ENCODE measurements at regions not wholly inside any gene's neighbourhood (a gene's known extent, or its start where the extent isn't known, plus 50 kb on each side); places are given as distances from the start of the nearest gene placed in this dataset.
"Not testable (repeated sequence)": the region's sequence is repeated elsewhere in the genome, so short reads cannot be mapped to it uniquely, and the experiment has no call there.

DNA sequence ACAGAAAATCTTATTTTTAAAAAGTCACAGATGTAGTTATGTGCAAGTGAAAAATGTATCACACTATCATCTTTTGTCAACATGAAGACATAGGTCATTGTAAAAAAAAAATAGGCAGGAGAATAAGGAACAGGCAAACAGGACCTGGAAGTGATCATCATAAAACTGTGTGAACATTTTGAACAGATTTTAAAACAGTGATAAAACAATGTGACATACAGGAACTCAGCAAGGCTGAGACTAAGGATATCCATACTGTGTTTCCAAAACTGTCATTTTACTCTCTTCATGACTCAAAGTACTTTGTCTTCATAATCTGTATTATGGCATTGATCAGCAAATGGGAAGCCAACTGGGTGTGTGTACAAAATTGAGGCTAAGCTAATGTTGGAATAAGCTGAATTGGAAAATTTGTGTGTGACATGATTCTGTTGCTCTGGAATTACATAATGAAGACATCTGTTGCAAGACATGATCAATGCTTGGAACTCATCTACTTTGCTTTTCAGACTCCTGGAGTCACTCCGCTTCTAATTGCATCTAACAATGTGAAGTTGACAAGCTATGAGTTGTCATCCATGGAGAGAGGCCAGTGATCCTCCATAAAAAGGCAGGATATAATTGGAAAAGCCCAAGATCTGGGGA lies 978.7 kb upstream of the NUDT12 start:
- DNase-seq = no peak

- no peak for DNase-seq
Observed at GRCh38 chr5:104540448-104540847, 977.9 kb upstream of the NUDT12 start.

- DNase-seq = no peak
Observed at GRCh38 chr5:104539618-104540350, 977.2 kb upstream of the NUDT12 start.

- DNase-seq = no peak
Observed at GRCh38 chr5:104538734-104539133, 976.1 kb upstream of the NUDT12 start.

DNA sequence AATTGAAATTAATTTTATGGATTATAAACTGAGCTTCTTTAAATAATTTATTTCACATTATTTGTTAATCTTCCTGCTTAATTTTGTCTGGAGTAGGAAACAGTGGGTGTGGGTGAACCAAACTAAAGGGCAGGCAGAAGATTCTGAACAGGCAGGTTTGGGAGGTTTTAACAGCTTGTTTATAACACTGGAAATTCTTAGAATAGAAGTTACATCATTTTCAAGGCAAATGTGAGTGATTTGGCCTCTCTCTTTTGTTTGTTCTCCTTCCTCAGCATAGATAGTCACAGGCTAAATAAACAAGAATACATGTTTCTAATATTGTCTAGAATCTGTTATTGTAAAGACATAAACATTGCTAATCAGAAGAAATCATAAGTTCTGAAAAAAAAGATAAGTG lies 970.9 kb upstream of the NUDT12 start:
- DNase-seq = no peak

DNA sequence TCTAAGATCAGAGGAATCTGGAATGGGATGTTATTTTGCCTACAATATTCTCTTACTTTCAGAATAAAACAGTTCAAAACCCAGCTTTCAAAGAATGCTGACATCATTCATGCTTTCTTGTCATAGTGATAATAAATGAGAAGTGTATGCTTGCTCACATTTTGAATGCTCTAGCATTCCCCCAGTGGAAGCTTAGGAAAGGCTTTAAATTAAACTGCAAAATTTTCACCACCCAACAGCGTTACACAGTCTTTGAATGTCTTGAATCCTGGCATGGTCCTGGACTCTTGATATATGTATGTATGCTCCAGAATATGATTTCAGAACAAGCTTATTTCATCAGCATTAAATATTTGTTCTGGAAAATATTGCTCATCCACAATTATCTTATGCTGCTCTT lies 964.3 kb upstream of the NUDT12 start:
- DNase-seq = no peak

DNA sequence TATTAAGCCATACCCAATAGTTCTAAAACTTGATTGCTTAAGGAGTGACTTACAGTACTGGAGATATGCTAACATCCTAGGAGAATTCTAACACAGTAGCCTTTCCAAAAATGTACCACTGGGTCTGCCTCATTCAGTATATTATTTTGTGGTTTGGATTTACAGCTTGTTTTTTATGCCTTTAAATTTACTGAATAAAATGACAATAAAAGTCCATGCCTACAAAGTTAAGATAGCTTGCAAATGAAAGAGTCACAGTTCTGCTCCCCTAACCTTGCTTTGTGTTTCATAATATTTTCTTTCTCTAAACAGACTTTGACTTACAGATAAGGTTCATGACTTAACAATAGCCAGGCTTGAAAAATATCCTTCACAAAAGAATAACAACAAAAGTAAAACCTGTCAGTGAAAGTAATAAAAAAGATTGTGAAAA lies 951.1 kb upstream of the NUDT12 start:
- DNase-seq = no peak

DNA sequence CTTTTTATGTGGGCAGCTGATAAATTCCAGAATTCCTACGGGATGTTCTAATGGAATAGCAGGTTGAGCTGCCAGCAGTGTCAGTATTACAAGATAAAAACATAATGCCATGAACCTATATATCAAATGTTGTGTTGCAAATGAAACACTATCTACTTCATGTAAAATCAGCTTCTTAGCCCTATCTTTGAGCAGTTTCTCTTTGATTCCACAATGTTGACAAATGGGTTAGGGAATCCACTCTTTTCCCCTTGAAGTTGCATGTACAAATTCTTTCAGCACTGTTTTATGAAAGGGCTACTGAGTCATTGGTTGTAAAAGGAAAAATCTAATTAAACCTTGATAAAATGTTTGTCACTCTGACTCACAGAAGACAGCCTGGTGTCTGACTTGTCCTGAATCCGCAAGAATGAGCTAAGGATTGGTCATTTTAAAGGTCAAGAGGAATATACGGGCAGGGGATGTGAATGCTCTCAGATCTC lies 950.6 kb upstream of the NUDT12 start:
- DNase-seq = no peak

DNA sequence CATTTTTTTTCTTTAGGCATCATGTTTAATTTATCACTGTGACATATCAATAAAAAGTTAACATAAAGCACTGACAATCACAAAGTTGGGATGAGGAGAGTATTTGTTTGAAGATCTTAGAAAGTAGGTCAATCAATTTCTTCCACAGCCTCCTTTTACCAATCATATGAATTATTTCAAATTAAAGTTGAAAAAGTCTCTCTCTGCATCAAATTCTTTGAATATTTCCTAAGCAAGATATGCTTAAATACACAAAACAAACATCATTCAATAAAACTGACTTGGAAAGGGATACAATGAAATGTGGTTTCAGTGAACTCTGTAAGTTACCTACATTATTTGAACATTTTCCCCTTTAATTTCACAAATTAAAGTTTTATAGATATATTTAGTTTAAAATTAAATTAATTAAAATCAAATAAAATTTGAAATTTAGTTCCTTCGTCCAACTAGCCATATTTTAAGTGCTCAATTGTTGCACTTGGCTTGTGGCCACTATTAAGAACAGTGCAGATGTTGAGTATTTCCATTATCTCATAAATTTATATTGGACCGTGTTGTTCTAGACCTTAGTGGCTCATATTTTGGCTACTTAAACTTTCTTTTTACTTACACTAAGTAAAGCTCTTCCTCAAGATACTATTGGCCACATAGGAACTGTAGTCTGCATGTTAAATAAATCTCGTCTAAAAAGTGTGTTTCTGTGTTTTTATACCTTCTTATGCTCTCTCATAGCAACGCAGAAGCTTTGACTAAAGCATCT lies 949.7 kb upstream of the NUDT12 start:
- DNase-seq = no peak

- DNase-seq = no peak
Observed at GRCh38 chr5:104498281-104498680, 935.7 kb upstream of the NUDT12 start.

DNA sequence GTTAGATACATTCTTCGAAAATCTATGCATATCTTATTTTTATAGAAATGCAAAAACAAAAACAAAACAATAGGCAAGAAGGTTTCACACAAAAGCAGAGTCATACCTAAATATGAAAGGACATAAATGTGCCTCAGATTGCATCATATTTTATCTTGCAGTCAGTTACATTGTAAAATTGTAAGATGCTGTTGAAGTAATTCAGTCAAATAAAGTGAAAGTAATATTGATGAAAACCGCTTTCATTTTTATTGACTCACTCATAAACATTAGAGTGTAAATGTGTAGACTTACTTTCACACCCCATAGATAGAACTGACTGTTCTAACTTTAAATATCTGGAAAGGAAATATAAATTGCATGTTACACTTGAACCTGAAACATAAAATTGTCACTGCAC lies 931.5 kb upstream of the NUDT12 start:
- DNase-seq = no peak

- no peak for DNase-seq
Observed at GRCh38 chr5:104472811-104473210, 910.2 kb upstream of the NUDT12 start.

DNA sequence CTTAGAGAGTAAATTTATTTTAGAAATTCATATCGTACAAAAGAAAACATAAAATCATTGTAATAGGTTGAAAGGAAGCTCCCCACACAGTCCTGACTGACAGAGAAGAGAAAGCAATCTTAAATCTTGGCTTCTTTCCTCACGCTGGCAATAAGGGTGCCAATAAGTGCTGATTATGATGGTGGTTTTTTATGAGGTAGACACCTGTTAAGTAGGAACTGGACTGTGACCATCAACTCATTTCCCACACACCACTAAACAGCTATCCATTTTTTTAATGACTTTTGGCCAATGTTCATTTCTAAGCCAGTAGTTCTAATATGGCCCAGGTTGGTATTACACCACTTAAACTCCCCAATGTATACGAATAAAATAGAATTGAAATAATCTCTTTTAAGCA lies 893.5 kb upstream of the NUDT12 start:
- DNase-seq = no peak

- no peak for DNase-seq
Observed at GRCh38 chr5:104452550-104452949, 890.0 kb upstream of the NUDT12 start.

- not testable (repeated sequence) for DNase-seq
Observed at GRCh38 chr5:104451911-104452310, 889.3 kb upstream of the NUDT12 start.

DNA sequence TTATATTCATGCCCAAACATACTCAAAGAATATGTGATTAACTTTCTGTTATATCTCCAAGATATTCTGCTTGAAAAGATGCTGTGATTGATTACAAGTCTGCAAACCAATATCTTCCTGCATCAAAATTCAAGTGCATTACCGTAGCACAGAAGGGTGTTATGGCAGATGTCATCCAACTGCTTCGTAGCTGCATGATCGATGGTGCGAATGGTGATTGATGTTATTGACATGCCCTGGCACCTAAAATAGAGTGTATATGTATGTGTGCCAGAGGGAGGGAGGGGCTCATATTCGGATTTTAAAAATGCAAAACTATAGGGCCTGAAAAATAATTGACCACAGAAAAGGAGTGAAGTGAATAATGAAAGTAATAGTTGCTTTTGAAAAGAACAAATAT lies 882.1 kb upstream of the NUDT12 start:
- no peak for DNase-seq

DNA sequence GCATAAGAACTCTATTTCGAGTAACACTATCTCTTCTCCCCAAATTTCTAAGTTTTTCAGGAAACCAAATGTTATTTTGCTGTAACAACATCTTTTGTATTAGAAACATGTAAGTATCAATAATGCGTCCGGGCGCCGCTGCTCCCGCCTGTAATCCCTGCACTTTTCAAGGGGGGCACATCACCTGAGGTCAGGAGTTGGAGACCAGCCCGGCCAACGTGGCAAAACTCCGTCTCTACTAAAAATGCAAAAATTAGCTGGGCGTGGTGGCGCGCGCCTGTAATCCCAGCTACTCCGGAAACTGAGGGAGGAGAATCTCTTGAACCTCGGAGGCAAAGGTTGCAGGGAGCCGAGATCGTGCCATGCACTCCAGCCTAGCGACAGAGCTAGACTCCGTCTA lies 881.1 kb upstream of the NUDT12 start:
- DNase-seq = no peak

GRCh38 chr5:104431981-104432380 lies 869.4 kb upstream of the NUDT12 start:
- no peak for DNase-seq

DNA sequence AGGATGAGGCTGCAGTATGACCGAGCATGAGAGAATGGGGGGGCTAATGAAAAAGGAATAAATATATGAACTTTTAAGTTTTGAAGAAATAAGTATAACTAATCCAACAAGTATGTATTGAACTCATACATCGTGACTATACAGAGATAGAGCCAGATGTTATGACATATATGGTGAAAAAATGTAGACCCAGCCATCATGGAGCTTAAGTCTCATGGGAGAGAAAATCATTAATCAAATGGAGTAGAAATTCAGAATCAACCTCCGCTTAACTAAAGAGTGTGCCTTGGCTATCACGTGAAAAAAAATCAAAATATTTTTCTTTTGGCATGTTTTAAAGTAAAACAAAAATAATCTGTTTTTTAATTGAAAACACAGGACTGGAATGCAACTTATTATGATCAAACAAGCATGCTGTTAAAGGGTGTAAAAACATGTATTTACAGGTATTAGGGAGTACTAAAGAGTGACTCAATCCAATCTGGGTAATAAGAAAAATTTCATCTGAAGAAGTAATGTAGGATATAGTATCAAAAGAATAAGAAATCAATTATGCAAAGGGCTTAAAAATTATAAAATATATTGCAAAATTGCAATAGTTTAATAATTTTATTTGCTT lies 868.5 kb upstream of the NUDT12 start:
- no peak for DNase-seq

DNA sequence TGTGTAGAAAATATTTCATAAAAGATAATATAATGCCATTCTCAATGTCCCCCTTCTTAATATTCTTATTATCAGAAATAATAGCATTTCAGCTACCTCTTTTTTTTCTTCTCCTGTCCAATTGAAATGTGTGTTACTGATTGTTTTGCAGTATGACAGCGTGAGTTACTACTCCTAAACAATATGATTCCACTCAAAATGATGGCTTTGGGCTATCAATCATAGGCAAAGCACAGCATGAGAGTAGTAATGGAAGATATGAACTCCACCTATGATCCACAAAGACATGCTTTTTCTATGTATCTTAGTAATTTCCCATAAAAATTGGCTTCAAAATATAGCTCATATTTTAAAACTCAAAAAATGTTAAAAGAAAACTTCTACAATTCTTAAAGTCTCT lies 867.3 kb upstream of the NUDT12 start:
- no peak for DNase-seq

DNA sequence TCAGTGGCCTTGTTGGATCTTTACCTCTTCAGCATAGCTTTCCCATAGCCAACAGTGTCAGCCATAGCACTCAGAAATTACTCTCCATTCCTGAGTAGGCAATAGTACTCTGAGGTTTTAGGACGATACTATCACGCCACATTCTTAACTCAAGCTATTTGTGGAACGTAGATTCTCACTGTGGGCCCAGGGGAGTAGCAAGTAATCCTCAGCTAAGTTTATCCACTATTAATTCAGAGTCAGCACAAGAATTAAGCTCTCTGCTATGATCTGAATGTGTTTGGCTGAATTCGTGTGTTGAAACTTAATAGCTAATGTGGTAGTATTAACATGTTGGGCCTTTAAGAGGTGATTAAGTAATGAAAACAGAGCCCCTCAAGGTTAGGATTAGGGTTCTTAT lies 858.8 kb upstream of the NUDT12 start:
- DNase-seq = no peak

DNA sequence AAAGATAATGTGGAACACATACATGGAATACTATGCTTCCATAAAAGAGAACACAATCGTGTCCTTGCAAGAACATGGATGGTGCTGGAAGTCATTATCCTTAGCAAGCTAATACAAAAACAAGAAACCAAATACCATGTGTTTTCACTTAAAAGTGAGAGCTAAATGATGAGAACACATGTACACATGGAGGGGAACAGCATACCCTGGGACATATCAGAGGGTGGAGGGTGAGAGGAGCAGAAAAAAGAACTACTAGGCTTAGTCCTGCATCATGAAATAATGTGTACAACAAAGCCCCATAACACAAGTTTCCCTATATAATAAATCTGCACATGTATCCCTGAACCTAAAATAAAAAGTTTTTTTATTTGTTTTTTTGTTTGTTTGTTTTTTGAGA lies 855.5 kb upstream of the NUDT12 start:
- no peak for DNase-seq

DNA sequence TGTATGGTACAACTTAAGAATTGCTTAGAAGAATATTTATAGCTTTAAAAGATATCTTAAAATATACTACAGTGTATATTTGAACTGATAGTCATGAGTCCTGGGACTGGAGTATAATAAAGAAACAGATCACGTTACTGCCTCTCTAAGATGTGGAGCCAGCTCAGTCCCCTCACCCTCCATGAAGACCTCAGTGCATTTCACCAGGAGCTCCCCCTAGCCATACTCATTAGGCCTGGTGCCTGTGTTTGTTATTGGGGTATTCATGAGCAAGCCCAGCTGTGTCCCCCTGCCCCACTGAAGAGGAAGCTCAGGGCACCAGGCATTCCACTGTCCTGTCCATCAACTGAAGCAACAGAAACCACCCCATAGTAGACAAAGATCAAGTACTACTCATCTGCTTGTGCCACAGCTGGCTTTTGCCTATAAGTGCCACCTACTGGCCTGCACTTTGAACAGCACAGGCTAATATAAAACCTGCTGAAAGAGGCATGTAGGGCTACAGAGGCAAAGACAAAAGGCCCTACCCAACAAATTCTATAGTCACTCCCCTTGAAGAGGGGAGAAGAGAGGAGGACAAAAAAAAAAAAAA lies 850.2 kb upstream of the NUDT12 start:
- DNase-seq = peak; percentile 7

Data from right kidney (tissue), 1 donor.